ENCODE measurements at regions not wholly inside any gene's neighbourhood (a gene's known extent, or its start where the extent isn't known, plus 50 kb on each side); places are given as distances from the start of the nearest gene placed in this dataset.

GRCh38 chr13:83950293-83950692, 68.0 kb upstream of the SLITRK1 start:
- TF ChIP-seq CTCF (IDR thresholded peaks at IDR 0.05; ENCODE audit: low read depth, low read length), result no peak
- DNase-seq (ENCODE audit: extremely low read depth, low read depth), result no peak

- TF ChIP-seq CTCF (IDR thresholded peaks at IDR 0.05; ENCODE audit: low read depth, low read length), result no peak
- DNase-seq (ENCODE audit: extremely low read depth, low read depth), result no peak
These were observed 61.4 kb upstream of the SLITRK1 start for GRCh38 chr13:83943530-83944279.

- TF ChIP-seq CTCF (IDR thresholded peaks at IDR 0.05; ENCODE audit: low read depth, low read length), result no peak
- DNase-seq (ENCODE audit: extremely low read depth, low read depth), result no peak
These were observed 59.5 kb upstream of the SLITRK1 start for GRCh38 chr13:83941701-83942335.

GRCh38 chr13:83940742-83941141, 58.5 kb upstream of the SLITRK1 start:
- TF ChIP-seq CTCF (IDR thresholded peaks at IDR 0.05; ENCODE audit: low read depth, low read length), result no peak
- no peak for DNase-seq (ENCODE audit: extremely low read depth, low read depth)

- DNase-seq (ENCODE audit: extremely low read depth, low read depth), result no peak
- TF ChIP-seq CTCF (IDR thresholded peaks at IDR 0.05; ENCODE audit: low read depth, low read length), result no peak
These were observed 55.3 kb upstream of the SLITRK1 start for GRCh38 chr13:83937579-83937978.

GRCh38 chr13:83935566-83935965, 53.3 kb upstream of the SLITRK1 start:
- DNase-seq (ENCODE audit: extremely low read depth, low read depth), result no peak
- no peak for TF ChIP-seq CTCF (IDR thresholded peaks at IDR 0.05; ENCODE audit: low read depth, low read length)

All from AG09319 (cell line).